Mucosa of rectum (tissue), 2 donors: ENCODE measurements at regions not wholly inside any gene's neighbourhood (a gene's known extent, or its start where the extent isn't known, plus 50 kb on each side); places are given as distances from the start of the nearest gene placed in this dataset.
"Not testable (repeated sequence)": the region's sequence is repeated elsewhere in the genome, so short reads cannot be mapped to it uniquely, and the experiment has no call there.

Source experiments
- H3K27ac ChIP-seq, 2 donors: one replicate each; pipeline ENCODE4 v1.7.0; 2013; ENCODE audit warnings: inconsistent platforms in 2 of 2, low read depth in 2 of 2, low read length in 2 of 2
- H3K27me3 ChIP-seq, 2 donors: one replicate each; pipeline ENCODE4 v1.7.0; 2013; ENCODE audit warnings: low read length in 2 of 2; ENCODE audit not compliant: control insufficient read depth in 2 of 2, insufficient read depth in 2 of 2
- H3K36me3 ChIP-seq, 2 donors: one replicate each; pipeline ENCODE4 v1.7.0; 2013; ENCODE audit warnings: low read length in 2 of 2; ENCODE audit not compliant: control insufficient read depth in 2 of 2, insufficient read depth in 2 of 2
- H3K4me1 ChIP-seq, 2 donors: one replicate each; pipeline ENCODE4 v1.7.0; 2013; ENCODE audit warnings: low read length in 2 of 2, mild to moderate bottlenecking in 1 of 2; ENCODE audit not compliant: control insufficient read depth in 2 of 2, insufficient read depth in 2 of 2
- H3K4me3 ChIP-seq, 2 donors: one replicate each; pipeline ENCODE4 v1.7.0; 2013; ENCODE audit warnings: low read length in 2 of 2
- H3K9ac ChIP-seq, 2 donors: one replicate each; pipeline ENCODE4 v1.7.0; 2013; ENCODE audit warnings: low read length in 2 of 2, low read depth in 1 of 2, mild to moderate bottlenecking in 1 of 2
- H3K9me3 ChIP-seq, 2 donors: one replicate each; pipeline ENCODE4 v1.7.0; 2013; ENCODE audit warnings: low read length in 2 of 2; ENCODE audit not compliant: control insufficient read depth in 2 of 2
- donor health status: healthy.
- donor health status: Normal muscosa, but diverticular disease.

DNA sequence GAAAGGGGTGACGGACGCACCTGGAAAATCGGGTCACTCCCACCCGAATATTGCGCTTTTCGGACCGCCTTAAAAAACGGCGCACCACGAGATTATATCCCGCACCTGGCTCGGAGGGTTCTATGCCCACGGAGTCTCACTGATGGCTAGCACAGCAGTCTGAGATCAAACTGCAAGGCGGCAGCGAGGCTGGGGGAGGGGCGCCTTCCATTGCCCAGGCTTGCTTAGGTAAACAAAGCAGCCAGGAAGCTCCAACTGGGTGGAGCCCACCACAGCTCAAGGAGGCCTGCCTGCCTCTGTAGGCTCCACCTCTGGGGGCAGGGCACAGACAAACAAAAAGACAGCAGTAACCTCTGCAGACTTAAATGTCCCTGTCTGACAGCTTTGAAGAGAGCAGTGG is 188.8 kb downstream of the SPRY2 start:
- H3K9ac ChIP-seq, H3K4me1 ChIP-seq, H3K9me3 ChIP-seq, H3K27me3 ChIP-seq, H3K27ac ChIP-seq, H3K36me3 ChIP-seq, H3K4me3 ChIP-seq: not testable (repeated sequence)

- Histone ChIP-seq H3K4me3 (no peak overlapping the region), H3K27ac (no peak overlapping the region), H3K9ac (no peak overlapping the region), H3K27me3 (no peaks in the 10 kb centered on the region), H3K4me1 (no peaks in the 10 kb centered on the region), H3K36me3 (no peaks in the 10 kb centered on the region), H3K9me3 (no peaks in the 10 kb centered on the region)
These were observed 189.9 kb downstream of the SPRY2 start for GRCh38 chr13:80151016-80151415.

DNA sequence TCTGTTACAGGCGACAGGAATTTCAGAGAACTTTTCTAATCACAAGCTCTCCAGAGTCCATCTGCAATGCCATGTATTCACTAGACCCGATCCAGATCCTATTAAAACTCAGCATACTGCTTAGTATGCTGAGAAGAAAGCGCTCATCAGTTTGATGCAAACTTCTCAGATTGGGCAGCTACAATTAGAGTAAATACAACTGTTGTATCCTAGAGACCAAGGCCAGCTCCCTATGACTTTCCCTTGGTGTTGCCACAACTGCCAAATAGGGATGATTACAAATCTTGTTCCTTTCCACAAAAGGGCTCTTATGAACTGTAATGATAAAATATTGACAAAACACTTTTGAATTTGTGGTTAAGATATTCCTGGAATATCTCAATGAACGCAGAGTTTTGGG is 191.2 kb downstream of the SPRY2 start:
- H3K36me3 ChIP-seq, result no peaks in the 10 kb centered on the region
- H3K9me3 ChIP-seq, result no peaks in the 10 kb centered on the region
- no peaks in the 10 kb centered on the region for H3K27me3 ChIP-seq
- H3K4me1 ChIP-seq, result no peaks in the 10 kb centered on the region
- no peak overlapping the region for H3K4me3 ChIP-seq
- H3K9ac ChIP-seq, result no peak overlapping the region
- no peak overlapping the region for H3K27ac ChIP-seq

- H3K9me3 ChIP-seq, result no peaks in the 10 kb centered on the region
- H3K36me3 ChIP-seq, result no peaks in the 10 kb centered on the region
- H3K4me3 ChIP-seq, result no peak overlapping the region
- no peak overlapping the region for H3K27ac ChIP-seq
- H3K9ac ChIP-seq, result no peak overlapping the region
- H3K4me1 ChIP-seq, result no peaks in the 10 kb centered on the region
- no peaks in the 10 kb centered on the region for H3K27me3 ChIP-seq
These were observed 195.7 kb downstream of the SPRY2 start for GRCh38 chr13:80145171-80145690.

DNA sequence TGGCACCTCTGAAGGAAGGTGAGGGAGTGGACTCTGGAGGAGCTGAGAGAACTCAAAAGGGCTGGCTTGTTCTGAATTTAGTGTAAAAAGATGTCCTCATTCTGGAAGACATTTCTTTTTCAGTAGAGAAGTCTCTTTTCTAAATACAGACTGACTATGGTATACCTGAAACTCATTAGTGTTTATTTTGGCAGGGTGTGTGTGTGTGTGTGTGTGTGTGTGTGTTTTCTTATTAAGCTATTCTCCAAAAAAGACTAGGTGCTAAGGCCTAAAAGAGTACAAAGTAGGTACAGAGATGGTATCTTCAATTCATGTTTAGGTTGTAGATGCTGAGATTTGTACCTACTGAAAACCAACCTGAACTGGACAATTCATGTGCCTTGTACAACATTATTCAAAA is 196.4 kb downstream of the SPRY2 start:
- H3K27ac ChIP-seq, result no peak overlapping the region
- no peaks in the 10 kb centered on the region for H3K9me3 ChIP-seq
- H3K4me1 ChIP-seq, result no peaks in the 10 kb centered on the region
- H3K4me3 ChIP-seq, result no peak overlapping the region
- no peak overlapping the region for H3K9ac ChIP-seq
- no peaks in the 10 kb centered on the region for H3K27me3 ChIP-seq
- H3K36me3 ChIP-seq, result no peaks in the 10 kb centered on the region

- H3K36me3 ChIP-seq, result no peaks in the 10 kb centered on the region
- H3K9me3 ChIP-seq, result no peaks in the 10 kb centered on the region
- no peaks in the 10 kb centered on the region for H3K27me3 ChIP-seq
- H3K4me3 ChIP-seq, result no peak overlapping the region
- H3K27ac ChIP-seq, result no peak overlapping the region
- H3K4me1 ChIP-seq, result no peaks in the 10 kb centered on the region
- H3K9ac ChIP-seq, result no peak overlapping the region
These were observed 199.6 kb downstream of the SPRY2 start for GRCh38 chr13:80141123-80141849.

DNA sequence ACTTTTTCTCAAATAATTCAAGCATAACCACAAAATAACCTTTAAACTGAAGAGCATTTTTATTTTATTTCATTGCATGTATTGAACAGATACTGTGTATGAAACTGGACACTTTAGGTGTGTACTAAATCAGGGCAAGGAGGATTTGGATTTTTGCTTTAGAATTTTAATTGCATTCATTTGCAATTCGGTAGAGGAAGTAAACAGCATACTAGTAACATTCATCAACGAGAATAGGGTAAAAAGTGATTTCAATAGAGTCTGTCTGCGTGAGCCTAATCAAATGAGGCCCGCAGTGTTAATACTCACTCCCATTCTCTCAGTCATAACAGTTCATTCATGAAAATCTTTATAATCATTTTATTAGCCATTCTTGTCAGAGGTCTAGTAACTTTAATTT is 200.2 kb downstream of the SPRY2 start:
- Histone ChIP-seq H3K36me3 (no peaks in the 10 kb centered on the region), H3K9me3 (no peaks in the 10 kb centered on the region), H3K27me3 (no peaks in the 10 kb centered on the region), H3K4me1 (no peaks in the 10 kb centered on the region), H3K9ac (no peak overlapping the region), H3K27ac (no peak overlapping the region), H3K4me3 (no peak overlapping the region)

DNA sequence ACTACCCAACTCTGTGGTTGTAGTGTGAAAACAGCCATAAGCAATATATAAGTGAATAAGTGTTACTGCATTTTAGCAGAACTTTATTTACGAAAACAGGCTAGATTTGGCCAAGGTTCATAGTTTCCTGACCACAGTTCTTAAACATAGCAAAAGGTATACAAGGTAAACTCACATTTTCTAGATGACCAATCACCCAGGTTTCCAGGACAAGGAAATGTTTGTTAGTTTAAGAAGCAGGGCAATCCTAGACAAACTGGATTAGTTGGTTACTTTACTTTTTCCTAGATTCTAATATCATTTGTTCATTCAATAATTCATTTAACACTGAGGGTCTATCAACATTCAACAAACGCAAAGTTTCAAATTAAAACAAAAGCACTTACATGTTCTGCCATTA is 201.7 kb downstream of the SPRY2 start:
- Histone ChIP-seq H3K9me3 (no peaks in the 10 kb centered on the region), H3K27ac (no peak overlapping the region), H3K4me3 (no peak overlapping the region), H3K27me3 (no peaks in the 10 kb centered on the region), H3K36me3 (no peaks in the 10 kb centered on the region), H3K9ac (no peak overlapping the region), H3K4me1 (no peaks in the 10 kb centered on the region)

- Histone ChIP-seq H3K9ac (no peak overlapping the region), H3K27me3 (no peaks in the 10 kb centered on the region), H3K36me3 (no peaks in the 10 kb centered on the region), H3K9me3 (no peaks in the 10 kb centered on the region), H3K27ac (no peak overlapping the region), H3K4me1 (peaks cover 6 to 7% of the 10 kb centered on the region in 2 donors), H3K4me3 (no peak overlapping the region)
These were observed 202.9 kb downstream of the SPRY2 start for GRCh38 chr13:80137994-80138393.

DNA sequence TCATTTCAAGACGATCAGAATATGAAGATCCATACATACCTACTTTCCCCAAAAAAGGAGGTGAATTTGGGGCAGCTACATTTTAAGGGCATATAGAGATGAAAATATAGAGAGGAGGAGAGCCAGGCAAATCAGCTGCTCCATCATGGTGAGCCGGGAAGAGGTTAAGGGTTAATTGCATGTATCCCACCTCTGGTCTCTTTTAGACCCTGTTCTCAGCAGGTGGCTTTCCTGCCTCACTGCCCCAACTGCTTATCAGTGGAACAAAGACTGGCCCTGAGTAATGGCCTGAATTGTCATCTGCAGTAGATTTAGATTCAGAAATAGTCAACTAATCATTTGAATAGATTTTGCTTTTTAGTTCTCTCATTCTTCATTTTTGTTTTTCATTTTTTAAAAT is 206.6 kb downstream of the SPRY2 start:
- H3K27ac ChIP-seq, result no peak overlapping the region
- H3K4me1 ChIP-seq, result peaks cover 19 to 21% of the 10 kb centered on the region in 2 donors
- H3K36me3 ChIP-seq, result no peaks in the 10 kb centered on the region
- no peak overlapping the region for H3K4me3 ChIP-seq
- peak overlapping the region in 1 of 2 donors; percentile 2 for H3K9ac ChIP-seq
- no peaks in the 10 kb centered on the region for H3K9me3 ChIP-seq
- no peaks in the 10 kb centered on the region for H3K27me3 ChIP-seq
